ENCODE measurements at regions not wholly inside any gene's neighbourhood (a gene's known extent, or its start where the extent isn't known, plus 50 kb on each side); places are given as distances from the start of the nearest gene placed in this dataset.
A peak's percentile ranks its signal among the peaks of the same experiment; 100 is the strongest.

- no peak for DNase-seq (ENCODE audit: low read depth)
These were observed 195.0 kb upstream of the SLITRK1 start for GRCh38 chr13:84077271-84077670.

GRCh38 chr13:84076280-84076679 is 194.0 kb upstream of the SLITRK1 start:
- DNase-seq (ENCODE audit: low read depth): no peak

- peak; percentile 80 for DNase-seq (ENCODE audit: low read depth)
These were observed 168.3 kb upstream of the SLITRK1 start for GRCh38 chr13:84050536-84050935.

GRCh38 chr13:84049443-84050219 is 167.4 kb upstream of the SLITRK1 start:
- DNase-seq (ENCODE audit: low read depth): no peak

GRCh38 chr13:84044805-84045204 is 162.5 kb upstream of the SLITRK1 start:
- no peak for DNase-seq (ENCODE audit: low read depth)

- DNase-seq (ENCODE audit: low read depth): peak; percentile 14
These were observed 155.7 kb upstream of the SLITRK1 start for GRCh38 chr13:84038001-84038400.

- peak; percentile 16 for DNase-seq (ENCODE audit: low read depth)
These were observed 149.8 kb upstream of the SLITRK1 start for GRCh38 chr13:84032116-84032515.

- DNase-seq (ENCODE audit: low read depth): no peak
These were observed 148.8 kb upstream of the SLITRK1 start for GRCh38 chr13:84031120-84031519.

- DNase-seq (ENCODE audit: low read depth): peak; percentile 15
These were observed 147.1 kb upstream of the SLITRK1 start for GRCh38 chr13:84029396-84029795.

GRCh38 chr13:84025824-84026223 is 143.6 kb upstream of the SLITRK1 start:
- DNase-seq (ENCODE audit: low read depth): no peak

- no peak for DNase-seq (ENCODE audit: low read depth)
These were observed 114.1 kb upstream of the SLITRK1 start for GRCh38 chr13:83996415-83996814.

- DNase-seq (ENCODE audit: low read depth): no peak
These were observed 113.7 kb upstream of the SLITRK1 start for GRCh38 chr13:83995930-83996329.

- DNase-seq (ENCODE audit: low read depth): no peak
These were observed 110.5 kb upstream of the SLITRK1 start for GRCh38 chr13:83992566-83993358.

GRCh38 chr13:83987394-83987793 is 105.1 kb upstream of the SLITRK1 start:
- DNase-seq (ENCODE audit: low read depth): no peak

GRCh38 chr13:83984793-83985192 is 102.5 kb upstream of the SLITRK1 start:
- no peak for DNase-seq (ENCODE audit: low read depth)

GRCh38 chr13:83980331-83980730 is 98.1 kb upstream of the SLITRK1 start:
- no peak for DNase-seq (ENCODE audit: low read depth)

- DNase-seq (ENCODE audit: low read depth): peak; percentile 1
These were observed 93.4 kb upstream of the SLITRK1 start for GRCh38 chr13:83975655-83976165.

GRCh38 chr13:83958531-83958930 is 76.3 kb upstream of the SLITRK1 start:
- DNase-seq (ENCODE audit: low read depth): no peak

- no peak for DNase-seq (ENCODE audit: low read depth)
These were observed 72.7 kb upstream of the SLITRK1 start for GRCh38 chr13:83955011-83955410.

GRCh38 chr13:83953916-83954315 is 71.6 kb upstream of the SLITRK1 start:
- peak; percentile 36 for DNase-seq (ENCODE audit: low read depth)

GRCh38 chr13:83950293-83950692 is 68.0 kb upstream of the SLITRK1 start:
- no peak for DNase-seq (ENCODE audit: low read depth)

- peak; percentile 9 for DNase-seq (ENCODE audit: low read depth)
These were observed 61.4 kb upstream of the SLITRK1 start for GRCh38 chr13:83943530-83944279.
